ENCODE measurements at regions not wholly inside any gene's neighbourhood (a gene's known extent, or its start where the extent isn't known, plus 50 kb on each side); places are given as distances from the start of the nearest gene placed in this dataset.
A peak's percentile ranks its signal among the peaks of the same experiment; 100 is the strongest.

GRCh38 chr2:8399731-8400130, 282.1 kb upstream of the ID2 start:
- Mint-ChIP-seq H3K27me3 (ENCODE audit: low read depth in 3 of 3) (peaks cover 0 to 2% (median 2%) of the 10 kb centered on the region in 3 donors), H3K9me3 (peaks cover 0 to 2% (median 0%) of the 10 kb centered on the region in 7 donors), H3K36me3 (peaks cover 0 to 3% of the 10 kb centered on the region in 2 donors), H3K27ac (no peak overlapping the region), H3K4me3 (no peak overlapping the region), H3K4me1 (peaks cover 9% of the 10 kb centered on the region)
- peaks cover 6 to 13% of the 10 kb centered on the region in 2 donors for H3K4me1 ChIP-seq (ENCODE audit: control insufficient read depth in 1 of 2, insufficient read depth in 2 of 2, low read length in 2 of 2)
- no CpG with 5 or more reads among the region's 4 CpGs for whole genome bisulfite sequencing (ENCODE audit: insufficient coverage)
- no peak for DNase-seq
- intact Hi-C loops (cut with micrococcal nuclease) = loop anchor here in 1 of 2 donors (10.0 kb wide), 1 partner anchor 65 kb away; no protein-coding TSS in a partner anchor
- no peaks in the 10 kb centered on the region for H4K20me1 ChIP-seq (ENCODE audit: insufficient read depth, low read length)
- no peaks in the 10 kb centered on the region for H3K79me2 ChIP-seq (ENCODE audit: insufficient read depth, low read length)
- TF ChIP-seq, protein P1, sequence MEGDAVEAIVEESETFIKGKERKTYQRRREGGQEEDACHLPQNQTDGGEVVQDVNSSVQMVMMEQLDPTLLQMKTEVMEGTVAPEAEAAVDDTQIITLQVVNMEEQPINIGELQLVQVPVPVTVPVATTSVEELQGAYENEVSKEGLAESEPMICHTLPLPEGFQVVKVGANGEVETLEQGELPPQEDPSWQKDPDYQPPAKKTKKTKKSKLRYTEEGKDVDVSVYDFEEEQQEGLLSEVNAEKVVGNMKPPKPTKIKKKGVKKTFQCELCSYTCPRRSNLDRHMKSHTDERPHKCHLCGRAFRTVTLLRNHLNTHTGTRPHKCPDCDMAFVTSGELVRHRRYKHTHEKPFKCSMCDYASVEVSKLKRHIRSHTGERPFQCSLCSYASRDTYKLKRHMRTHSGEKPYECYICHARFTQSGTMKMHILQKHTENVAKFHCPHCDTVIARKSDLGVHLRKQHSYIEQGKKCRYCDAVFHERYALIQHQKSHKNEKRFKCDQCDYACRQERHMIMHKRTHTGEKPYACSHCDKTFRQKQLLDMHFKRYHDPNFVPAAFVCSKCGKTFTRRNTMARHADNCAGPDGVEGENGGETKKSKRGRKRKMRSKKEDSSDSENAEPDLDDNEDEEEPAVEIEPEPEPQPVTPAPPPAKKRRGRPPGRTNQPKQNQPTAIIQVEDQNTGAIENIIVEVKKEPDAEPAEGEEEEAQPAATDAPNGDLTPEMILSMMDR (IDR thresholded peaks at IDR 0.05) = no peak
- H3K9ac ChIP-seq (ENCODE audit: insufficient read depth, low read length, poor library complexity, severe bottlenecking) = no peak overlapping the region
- H3K27me3 ChIP-seq (ENCODE audit: control insufficient read depth in 2 of 2, insufficient read depth in 2 of 2, low read length in 2 of 2) = no peaks in the 10 kb centered on the region
- no peaks in the 10 kb centered on the region for H3K9me3 ChIP-seq (replicated peaks in 1 of 2; ENCODE audit: control insufficient read depth in 1 of 2, insufficient read depth in 1 of 2, low read length in 2 of 2)
- H3K36me3 ChIP-seq (replicated peaks in 1 of 2; ENCODE audit: control insufficient read depth in 1 of 2, insufficient read depth in 2 of 2, low read length in 2 of 2) = no peaks in the 10 kb centered on the region
- no peak overlapping the region for H3K27ac ChIP-seq (ENCODE audit: low read depth in 1 of 2, low read length in 2 of 2)
- H2AFZ ChIP-seq (ENCODE audit: insufficient read depth, low read depth, low read length, poor library complexity, severe bottlenecking) = no peak overlapping the region
- no peak overlapping the region for H3K4me3 ChIP-seq (replicated peaks in 1 of 3; ENCODE audit: low read depth in 2 of 3, low read length in 3 of 3)
- no peak overlapping the region for H3K4me2 ChIP-seq (replicated peaks; ENCODE audit: extremely low read depth, low read length, poor library complexity, severe bottlenecking)

DNA sequence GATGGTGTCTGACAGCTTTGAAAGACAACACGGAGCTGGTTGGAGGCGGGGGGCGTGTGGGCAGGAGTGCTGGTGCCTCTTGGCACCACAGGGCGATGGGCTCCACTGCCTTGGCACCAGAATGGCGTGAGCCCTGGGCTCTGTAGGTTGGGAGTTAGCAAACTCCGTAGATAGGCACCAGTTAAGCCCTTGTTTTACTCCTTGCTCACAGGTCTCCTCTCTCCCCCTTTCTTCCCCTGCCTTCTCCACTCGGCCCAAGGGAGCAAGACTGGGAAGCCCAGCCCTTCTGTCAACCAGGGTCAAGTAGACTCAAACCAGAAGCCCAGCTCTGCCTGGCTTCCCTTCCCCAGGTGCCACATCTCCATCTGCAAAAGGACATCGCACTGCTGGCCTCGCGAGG, 281.7 kb upstream of the ID2 start:
- peaks cover 5% of the 10 kb centered on the region for H3K4me1 Mint-ChIP-seq

More for the DNA sequence above, 281.7 kb upstream of the ID2 start:
- peak overlapping the region in 1 of 7 donors; percentile 68 for H3K27ac Mint-ChIP-seq
- TF ChIP-seq, protein P1 (IDR thresholded peaks at IDR 0.05) = no peak
- no peak overlapping the region for H3K9ac ChIP-seq (ENCODE audit: insufficient read depth, low read length, poor library complexity, severe bottlenecking)
- no peaks in the 10 kb centered on the region for H3K27me3 ChIP-seq (ENCODE audit: control insufficient read depth in 2 of 2, insufficient read depth in 2 of 2, low read length in 2 of 2)
- peaks cover 0 to 2% (median 0%) of the 10 kb centered on the region in 7 donors for H3K9me3 Mint-ChIP-seq
- no peak for DNase-seq
- no peak overlapping the region for H3K27ac ChIP-seq (ENCODE audit: low read depth in 1 of 2, low read length in 2 of 2)
- peaks cover 0 to 2% (median 2%) of the 10 kb centered on the region in 3 donors for H3K27me3 Mint-ChIP-seq (ENCODE audit: low read depth in 3 of 3)
- H3K9me3 ChIP-seq (replicated peaks in 1 of 2; ENCODE audit: control insufficient read depth in 1 of 2, insufficient read depth in 1 of 2, low read length in 2 of 2) = no peaks in the 10 kb centered on the region
- H2AFZ ChIP-seq (ENCODE audit: insufficient read depth, low read depth, low read length, poor library complexity, severe bottlenecking) = no peak overlapping the region
- H4K20me1 ChIP-seq (ENCODE audit: insufficient read depth, low read length) = no peaks in the 10 kb centered on the region
- H3K4me1 ChIP-seq (ENCODE audit: control insufficient read depth in 1 of 2, insufficient read depth in 2 of 2, low read length in 2 of 2) = peaks cover 1 to 8% of the 10 kb centered on the region in 2 donors
- H3K4me2 ChIP-seq (replicated peaks; ENCODE audit: extremely low read depth, low read length, poor library complexity, severe bottlenecking) = no peak overlapping the region
- WGBS (ENCODE audit: insufficient coverage) = 83% methylated on average over 7 of the region's 10 CpGs
- no peaks in the 10 kb centered on the region for H3K79me2 ChIP-seq (ENCODE audit: insufficient read depth, low read length)
- intact Hi-C loops (cut with micrococcal nuclease) = no loop called here
- no peaks in the 10 kb centered on the region for H3K36me3 ChIP-seq (replicated peaks in 1 of 2; ENCODE audit: control insufficient read depth in 1 of 2, insufficient read depth in 2 of 2, low read length in 2 of 2)
- no peak overlapping the region for H3K4me3 ChIP-seq (replicated peaks in 1 of 3; ENCODE audit: low read depth in 2 of 3, low read length in 3 of 3)
- H3K4me3 Mint-ChIP-seq = no peak overlapping the region
- peaks cover 0 to 3% of the 10 kb centered on the region in 2 donors for H3K36me3 Mint-ChIP-seq

Data from CD14-positive monocyte (primary cell).